Pulmonary artery endothelial cell (primary cell): ENCODE measurements at regions not wholly inside any gene's neighbourhood (a gene's known extent, or its start where the extent isn't known, plus 50 kb on each side); places are given as distances from the start of the nearest gene placed in this dataset.
"Not testable (repeated sequence)": the region's sequence is repeated elsewhere in the genome, so short reads cannot be mapped to it uniquely, and the experiment has no call there.

Experiments used
- DNase-seq: peaks from one replicate; pipeline ENCODE4 v3.0.0-alpha.2; 2011; ENCODE audit warnings: low read depth, low spot score

GRCh38 chr4:169934794-169935429, 91.3 kb downstream of the MFAP3L start:
- no peak for DNase-seq

GRCh38 chr4:169933531-169933930, 92.7 kb downstream of the MFAP3L start:
- no peak for DNase-seq

GRCh38 chr4:169931964-169932363, 94.2 kb downstream of the MFAP3L start:
- DNase-seq, result no peak

DNA sequence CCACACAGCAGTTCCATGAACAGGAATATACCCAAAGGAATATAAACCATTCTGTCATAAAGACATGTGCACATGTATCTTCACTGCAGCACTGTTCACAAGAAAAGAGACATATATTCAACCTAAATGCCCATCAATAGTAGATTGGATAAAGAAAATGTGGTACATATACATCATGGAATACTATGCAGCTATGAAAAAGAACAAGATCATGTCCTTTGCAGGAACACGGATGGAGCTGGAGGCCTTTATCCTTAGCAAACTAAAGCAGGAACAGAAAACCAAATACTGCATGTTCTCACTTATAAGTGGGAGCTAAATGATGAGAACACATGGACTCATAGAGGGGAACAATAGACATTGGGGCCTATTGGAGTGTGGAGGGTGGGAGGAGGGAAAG, 95.4 kb downstream of the MFAP3L start:
- not testable (repeated sequence) for DNase-seq

DNA sequence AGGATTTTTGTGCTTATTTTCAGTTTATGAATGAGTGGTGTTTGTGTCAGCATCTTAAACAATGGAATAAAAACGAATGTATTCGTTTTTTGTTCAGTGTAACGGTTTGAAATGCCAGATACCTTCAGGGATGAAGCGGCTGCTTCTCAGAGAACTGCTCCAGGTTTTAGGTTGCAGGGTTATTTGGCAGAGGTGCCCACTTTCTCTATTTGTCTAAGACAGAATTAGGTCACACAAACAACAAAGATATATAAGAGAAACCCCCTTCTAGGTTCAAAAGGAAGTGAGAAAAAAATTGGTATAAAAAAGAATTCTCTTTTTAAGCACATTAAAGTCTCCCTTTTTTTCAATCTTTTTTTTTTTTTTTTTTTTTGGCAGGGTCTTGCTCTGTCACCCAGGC, 98.9 kb downstream of the MFAP3L start:
- DNase-seq, result no peak

DNA sequence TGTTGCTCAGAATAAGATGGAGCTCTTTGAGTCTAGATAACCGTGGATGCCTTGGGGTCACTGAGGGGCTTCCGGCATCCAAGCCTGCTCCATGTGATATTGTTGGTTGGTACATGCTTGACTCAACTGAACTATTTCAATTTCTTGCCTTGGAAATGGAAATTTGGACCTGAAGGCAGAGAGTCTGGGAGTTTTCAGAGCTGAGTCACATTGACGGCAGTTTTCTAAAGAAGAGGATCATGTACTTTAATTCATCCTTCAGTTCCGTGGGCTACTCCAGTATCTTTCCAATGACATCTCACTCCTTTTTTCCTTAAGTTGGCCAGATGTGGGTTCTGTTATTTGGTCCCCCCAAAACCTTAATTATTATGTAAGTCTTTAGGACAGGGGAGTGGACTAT, 100.5 kb downstream of the MFAP3L start:
- DNase-seq, result no peak

GRCh38 chr4:169922632-169923276, 103.4 kb downstream of the MFAP3L start:
- no peak for DNase-seq

DNA sequence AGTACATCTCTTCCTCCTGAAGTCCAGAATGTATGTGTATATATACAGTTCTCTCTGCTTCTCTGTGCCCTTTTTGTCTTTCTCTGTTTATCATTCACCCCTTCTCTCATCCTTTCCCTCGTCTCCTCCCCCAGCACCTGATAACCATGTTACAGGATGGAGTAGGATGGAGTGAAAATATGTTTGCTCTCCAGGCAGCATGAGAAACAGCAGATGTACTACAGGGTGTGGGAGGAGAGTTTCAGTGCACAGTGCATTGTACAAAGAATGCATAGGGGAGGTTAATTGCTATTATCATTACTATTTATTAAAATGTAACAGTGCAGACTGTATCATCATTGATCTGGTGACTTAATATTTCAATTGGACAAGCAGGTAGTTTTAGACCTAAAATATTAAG, 104.5 kb downstream of the MFAP3L start:
- no peak for DNase-seq

- DNase-seq, result no peak
Measured at GRCh38 chr4:169921237-169921636, 105.0 kb downstream of the MFAP3L start.

DNA sequence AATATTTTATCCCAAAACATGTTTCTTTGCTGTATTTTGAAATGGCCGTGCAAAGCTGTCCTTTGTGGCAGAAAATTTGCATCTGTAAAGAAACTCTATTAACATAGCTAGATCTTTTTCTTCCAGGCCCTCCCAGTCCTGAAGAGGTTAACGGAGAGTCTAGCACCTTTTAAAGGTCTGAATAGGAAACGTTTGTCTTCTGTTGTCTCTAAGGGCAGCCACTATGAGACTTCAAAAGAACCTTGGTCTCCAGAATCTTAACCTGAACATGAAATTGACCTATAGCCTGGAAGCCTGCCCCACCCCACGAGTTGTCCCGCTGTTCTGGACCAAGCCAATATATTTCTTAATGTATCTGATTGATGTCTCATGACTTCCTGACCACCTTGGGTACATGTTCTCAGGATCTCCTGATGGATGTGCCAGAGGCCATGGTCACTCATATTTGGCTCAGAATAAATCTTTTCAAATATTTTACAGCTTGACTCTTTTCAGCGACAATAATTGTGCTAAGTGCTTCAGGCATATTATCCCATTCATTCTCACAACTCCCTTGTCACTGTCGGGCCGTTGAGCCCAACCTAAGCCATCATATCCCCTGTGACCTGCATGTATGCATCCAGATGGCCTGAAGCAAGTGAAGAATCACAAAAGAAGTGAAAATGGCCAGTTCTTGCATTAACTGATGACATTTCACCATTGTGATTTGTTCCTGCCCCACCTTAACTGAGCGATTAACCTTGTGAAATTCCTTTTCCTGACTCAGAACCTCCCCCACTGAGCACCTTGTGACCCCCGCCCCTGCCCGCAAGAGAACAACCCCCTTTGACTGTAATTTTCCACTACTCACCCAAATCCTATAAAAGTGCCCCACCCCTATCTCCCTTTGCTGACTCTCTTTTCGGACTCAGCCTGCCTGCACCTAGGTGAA, 106.7 kb downstream of the MFAP3L start:
- DNase-seq, result not testable (repeated sequence)

DNA sequence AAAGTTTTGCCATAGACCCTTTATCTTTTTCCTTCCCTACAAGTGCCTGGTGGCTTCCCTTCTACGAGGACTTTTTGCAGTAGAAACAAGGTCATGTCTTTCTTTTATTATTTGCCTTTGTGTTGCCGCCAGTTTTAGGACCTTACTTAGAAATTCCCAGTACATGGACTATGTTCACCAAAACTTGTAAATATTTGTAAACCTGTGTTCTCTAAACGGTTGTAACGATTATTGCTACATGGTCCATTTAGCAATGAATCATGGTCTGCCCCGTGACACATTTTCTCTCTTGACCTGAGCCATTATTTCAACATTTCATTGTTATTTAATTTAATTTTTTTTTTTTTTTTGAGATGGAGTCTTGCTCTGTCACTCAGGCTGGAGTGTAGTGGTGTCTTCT, 110.7 kb downstream of the MFAP3L start:
- DNase-seq, result no peak

- DNase-seq, result no peak
Measured at GRCh38 chr4:169914866-169915265, 111.3 kb downstream of the MFAP3L start.

DNA sequence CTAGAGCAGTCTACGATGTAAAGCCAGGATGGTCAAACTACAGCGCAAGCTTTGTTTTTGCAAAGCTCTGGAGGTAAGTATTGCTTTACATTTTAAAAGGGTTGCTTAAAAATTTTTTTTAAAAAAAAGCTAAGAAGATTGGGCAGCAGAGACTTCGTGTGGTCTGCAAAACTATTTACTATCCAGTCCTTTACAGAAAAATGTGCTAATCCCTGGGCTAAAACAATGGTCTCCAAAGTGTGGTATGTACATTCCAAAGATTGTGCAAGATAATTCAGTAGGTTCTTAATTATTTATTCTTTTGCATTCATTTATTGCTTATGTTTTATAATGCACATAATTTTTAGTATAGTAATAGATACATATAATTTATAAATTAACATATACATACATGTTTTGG, 113.2 kb downstream of the MFAP3L start:
- no peak for DNase-seq

DNA sequence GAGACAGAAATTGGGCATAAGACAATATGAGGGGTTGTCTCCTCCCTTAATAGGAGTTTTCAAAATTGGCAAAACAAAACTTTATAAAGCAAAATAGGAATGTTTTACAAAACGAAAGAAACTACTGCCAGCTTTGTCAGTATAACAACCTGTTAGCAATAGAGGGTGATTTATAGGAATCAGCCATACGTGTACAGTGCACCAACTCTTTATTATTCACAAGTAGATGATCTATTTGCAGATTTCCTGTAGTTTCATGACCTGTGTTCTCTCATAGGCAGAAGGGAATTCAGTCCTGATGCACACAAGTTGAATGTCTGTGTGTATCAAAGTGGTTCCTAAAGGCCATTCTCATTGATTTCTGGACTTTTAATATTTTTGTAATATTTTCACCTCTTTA, 116.3 kb downstream of the MFAP3L start:
- DNase-seq, result no peak

- DNase-seq, result no peak
Measured at GRCh38 chr4:169909479-169909878, 116.7 kb downstream of the MFAP3L start.

- no peak for DNase-seq
Measured at GRCh38 chr4:169907705-169908104, 118.5 kb downstream of the MFAP3L start.

DNA sequence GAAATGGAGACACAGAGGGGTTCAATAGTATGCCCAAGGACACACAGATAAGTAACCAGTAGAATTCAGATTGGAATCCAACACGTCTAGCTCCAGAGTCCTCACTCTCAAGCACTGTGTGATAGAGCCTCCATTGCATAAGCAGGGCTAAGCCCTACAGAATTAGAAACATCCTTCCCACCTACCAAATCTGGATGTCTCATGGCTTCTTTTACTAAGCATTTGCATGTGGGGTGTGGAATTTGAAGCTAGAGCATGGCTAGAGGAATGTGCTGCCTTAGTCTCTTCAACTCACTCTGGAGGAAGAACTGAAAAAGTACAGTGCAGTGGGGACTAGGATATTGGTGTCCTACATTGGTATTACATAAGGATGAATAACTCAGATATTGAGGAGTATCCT, 119.4 kb downstream of the MFAP3L start:
- DNase-seq, result no peak

DNA sequence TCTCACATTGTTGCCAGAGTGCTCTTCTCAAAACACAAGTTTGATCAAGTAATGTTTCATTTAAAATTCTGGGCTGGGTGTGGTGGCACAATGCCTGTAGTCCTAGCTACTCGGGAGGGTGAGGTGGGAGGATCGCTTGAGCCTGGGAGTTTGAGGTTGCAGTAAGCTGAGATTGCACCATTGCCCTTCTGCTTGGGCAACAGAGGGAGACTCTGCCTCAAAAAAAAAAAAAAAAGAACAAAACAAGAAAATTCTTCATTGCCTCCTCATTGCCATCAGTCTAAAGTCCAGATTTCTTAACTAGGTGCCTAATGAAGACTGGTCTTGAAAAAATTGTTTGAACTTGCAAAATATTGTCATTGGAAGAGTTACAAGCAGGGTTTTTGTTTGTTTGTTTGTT, 120.1 kb downstream of the MFAP3L start:
- no peak for DNase-seq

DNA sequence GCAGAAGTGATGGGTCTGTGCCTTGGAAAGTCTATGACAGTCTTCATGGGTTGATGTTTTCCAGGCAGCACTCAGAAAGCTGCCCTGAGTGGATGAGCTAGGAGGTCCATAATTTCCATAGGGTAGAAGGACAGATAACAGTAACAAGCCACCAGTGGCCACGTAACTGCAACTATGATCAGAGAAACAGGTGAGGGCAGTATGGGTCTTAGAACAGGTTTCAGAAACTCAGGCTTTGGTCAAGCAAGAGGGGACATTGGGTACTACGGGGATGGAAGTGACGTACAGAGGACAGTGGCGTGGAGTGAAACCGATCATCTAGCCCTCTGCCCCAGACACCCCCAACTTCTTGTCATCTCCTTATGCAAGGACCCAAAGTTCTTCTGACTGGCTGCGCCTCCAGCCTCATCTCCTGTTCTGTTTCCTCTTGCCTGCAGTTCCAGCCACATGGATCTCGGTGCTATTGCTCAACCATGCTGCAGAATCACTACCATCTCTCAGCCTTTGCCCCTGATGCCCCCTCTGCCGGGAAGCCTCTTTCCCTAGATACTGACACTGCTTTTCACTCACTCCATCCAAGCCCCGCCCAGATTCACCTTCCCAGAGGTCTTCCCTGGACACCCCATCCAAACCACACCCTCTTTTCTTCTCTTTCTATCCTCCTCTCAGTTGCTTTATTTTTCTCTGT, 123.4 kb downstream of the MFAP3L start:
- no peak for DNase-seq

- no peak for DNase-seq
Measured at GRCh38 chr4:169900241-169900845, 125.9 kb downstream of the MFAP3L start.

GRCh38 chr4:169899295-169899694, 126.9 kb downstream of the MFAP3L start:
- DNase-seq, result no peak
